Ascending aorta (tissue), 2 donors: ENCODE measurements at regions not wholly inside any gene's neighbourhood (a gene's known extent, or its start where the extent isn't known, plus 50 kb on each side); places are given as distances from the start of the nearest gene placed in this dataset.

Experiments
- DNase-seq, 2 donors: peaks; one replicate each; pipeline ENCODE4 v3.0.0-alpha.2; 2019; ENCODE audit warnings: low spot score in 2 of 2
- H3K27ac ChIP-seq, 2 donors: fragments of 200-600 bp; sonication (generic); one replicate each; pipeline ENCODE4 v1.5.1; 2016 to 2017; ENCODE audit warnings: mild to moderate bottlenecking in 1 of 2
- H3K27me3 ChIP-seq: fragments of 200-600 bp; sonication (generic); one replicate; pipeline ENCODE4 v1.5.1; 2017
- H3K36me3 ChIP-seq, 2 donors: fragments of 200-600 bp; sonication (generic); one replicate each; pipeline ENCODE4 v1.5.1; 2016
- H3K4me1 ChIP-seq, 2 donors: fragments of 200-600 bp; sonication (generic); one replicate each; pipeline ENCODE4 v1.5.1; 2016 to 2017; ENCODE audit warnings: mild to moderate bottlenecking in 1 of 2
- H3K4me3 ChIP-seq, 2 donors: fragments of 200-600 bp; sonication (generic); one replicate each; pipeline ENCODE4 v1.5.1; 2016 to 2017; ENCODE audit warnings: mild to moderate bottlenecking in 1 of 2
- H3K9me3 ChIP-seq, 2 donors: fragments of 200-600 bp; sonication (generic); one replicate each; pipeline ENCODE4 v1.5.1; 2016
- CTCF ChIP-seq, 3 experiments: fragments of 200-600 bp in 2 of 3; fragments of 450-650 bp in 1 of 3; sonication (generic) in 2 of 3; IDR thresholded peaks; one replicate each; pipeline ENCODE4 v1.5.1; 2016 to 2019; ENCODE audit warnings: antibody characterized with exemption in 3 of 3, mild to moderate bottlenecking in 1 of 3, moderate library complexity in 1 of 3
- intact Hi-C: fragments of 100-400 bp; cut with DNase I; formaldehyde crosslinking; loops from one replicate; pipeline ENCODE4 v1.15.1; 2023

- DNase-seq = no peak
- H3K4me3 ChIP-seq = no peak overlapping the region
- H3K9me3 ChIP-seq = no peaks in the 10 kb centered on the region
- no peaks in the 10 kb centered on the region for H3K4me1 ChIP-seq
- TF ChIP-seq CTCF (IDR thresholded peaks at IDR 0.05) = no peak
- H3K27ac ChIP-seq = no peak overlapping the region
- intact Hi-C loops = no loop called here
- no peaks in the 10 kb centered on the region for H3K27me3 ChIP-seq
- no peaks in the 10 kb centered on the region for H3K36me3 ChIP-seq
Observed at GRCh38 chr13:55418095-55418494, 1722.6 kb upstream of the PRR20A start.

GRCh38 chr13:55432814-55433213 is 1707.9 kb upstream of the PRR20A start:
- intact Hi-C loops = no loop called here

GRCh38 chr13:55437162-55437561 is 1703.6 kb upstream of the PRR20A start:
- DNase-seq = no peak
- no peaks in the 10 kb centered on the region for H3K4me1 ChIP-seq
- H3K4me3 ChIP-seq = no peak overlapping the region
- H3K27ac ChIP-seq = no peak overlapping the region
- no peak for TF ChIP-seq CTCF (IDR thresholded peaks at IDR 0.05)
- intact Hi-C loops = no loop called here
- H3K36me3 ChIP-seq = no peaks in the 10 kb centered on the region
- H3K27me3 ChIP-seq = no peaks in the 10 kb centered on the region
- no peaks in the 10 kb centered on the region for H3K9me3 ChIP-seq

More at GRCh38 chr13:55432814-55433213, 1707.9 kb upstream of the PRR20A start:
- H3K27ac ChIP-seq = no peak overlapping the region
- no peak overlapping the region for H3K4me3 ChIP-seq
- no peaks in the 10 kb centered on the region for H3K9me3 ChIP-seq
- no peaks in the 10 kb centered on the region for H3K36me3 ChIP-seq
- no peaks in the 10 kb centered on the region for H3K4me1 ChIP-seq
- H3K27me3 ChIP-seq = no peaks in the 10 kb centered on the region
- DNase-seq = no peak
- TF ChIP-seq CTCF (IDR thresholded peaks at IDR 0.05) = no peak

- Histone ChIP-seq H3K27ac (no peak overlapping the region), H3K9me3 (no peaks in the 10 kb centered on the region), H3K4me1 (no peaks in the 10 kb centered on the region), H3K36me3 (no peaks in the 10 kb centered on the region), H3K27me3 (no peaks in the 10 kb centered on the region), H3K4me3 (no peak overlapping the region)
- DNase-seq = no peak
- TF ChIP-seq CTCF (IDR thresholded peaks at IDR 0.05) = no peak
- intact Hi-C loops = no loop called here
Observed at GRCh38 chr13:55439450-55439849, 1701.3 kb upstream of the PRR20A start.

- Histone ChIP-seq H3K4me3 (no peak overlapping the region), H3K4me1 (no peaks in the 10 kb centered on the region), H3K36me3 (no peaks in the 10 kb centered on the region), H3K9me3 (no peaks in the 10 kb centered on the region), H3K27me3 (no peaks in the 10 kb centered on the region), H3K27ac (no peak overlapping the region)
- intact Hi-C loops = no loop called here
- no peak for DNase-seq
- no peak for TF ChIP-seq CTCF (IDR thresholded peaks at IDR 0.05)
Observed at GRCh38 chr13:55440465-55441085, 1700.1 kb upstream of the PRR20A start.

GRCh38 chr13:55464222-55464621 is 1676.5 kb upstream of the PRR20A start:
- H3K9me3 ChIP-seq = no peaks in the 10 kb centered on the region
- no peaks in the 10 kb centered on the region for H3K27me3 ChIP-seq
- TF ChIP-seq CTCF (IDR thresholded peaks at IDR 0.05) = no peak
- H3K4me3 ChIP-seq = no peak overlapping the region
- intact Hi-C loops = no loop called here
- no peak overlapping the region for H3K27ac ChIP-seq
- DNase-seq = no peak
- no peaks in the 10 kb centered on the region for H3K36me3 ChIP-seq
- no peaks in the 10 kb centered on the region for H3K4me1 ChIP-seq
